ENCODE measurements at regions not wholly inside any gene's neighbourhood (a gene's known extent, or its start where the extent isn't known, plus 50 kb on each side); places are given as distances from the start of the nearest gene placed in this dataset.

- ATAC-seq: no peak
- Histone ChIP-seq H3K4me3 (no peak overlapping the region), H3K27me3 (ENCODE audit: insufficient read depth) (no peaks in the 10 kb centered on the region), H3K4me2 (no peak overlapping the region), H2AFZ (no peak overlapping the region), H3K79me2 (replicated peaks; ENCODE audit: insufficient read depth) (no peaks in the 10 kb centered on the region), H3K36me3 (ENCODE audit: insufficient read depth) (peaks cover 8% of the 10 kb centered on the region), H3K27ac (ENCODE audit: low read depth) (no peak overlapping the region), H3K9me2 (ENCODE audit: insufficient read depth) (no peaks in the 10 kb centered on the region), H3K4me1 (ENCODE audit: insufficient read depth) (no peaks in the 10 kb centered on the region), H4K20me1 (replicated peaks; ENCODE audit: insufficient read depth) (no peaks in the 10 kb centered on the region), H3F3A (replicated peaks; ENCODE audit: low read depth) (no peaks in the 10 kb centered on the region)
- DNase-seq (ENCODE audit: low spot score): no peak
- H3K4me1 Mint-ChIP-seq: no peaks in the 10 kb centered on the region
- H3K27me3 Mint-ChIP-seq (ENCODE audit: insufficient read depth, low read depth, poor library complexity): no peaks in the 10 kb centered on the region
- H3K4me3 Mint-ChIP-seq: no peak overlapping the region
- no peak overlapping the region for H3K27ac Mint-ChIP-seq
- H3K9me3 Mint-ChIP-seq: peaks cover 15% of the 10 kb centered on the region
- TF ChIP-seq EZH2 (IDR thresholded peaks at IDR 0.05; ENCODE audit: low read depth, unreplicated experiment) (no peak), EZH2phosphoT487 (IDR thresholded peaks at IDR 0.05; ENCODE audit: unreplicated experiment) (no peak), REST (IDR thresholded peaks at IDR 0.05; ENCODE audit: unreplicated experiment) (no peak)
- H3K36me3 Mint-ChIP-seq (ENCODE audit: low read depth): peaks cover 5% of the 10 kb centered on the region; the same call in 2 of the 3 replicates
Measured at GRCh38 chr13:64273780-64274179, 2858.1 kb upstream of the PCDH20 start.

DNA sequence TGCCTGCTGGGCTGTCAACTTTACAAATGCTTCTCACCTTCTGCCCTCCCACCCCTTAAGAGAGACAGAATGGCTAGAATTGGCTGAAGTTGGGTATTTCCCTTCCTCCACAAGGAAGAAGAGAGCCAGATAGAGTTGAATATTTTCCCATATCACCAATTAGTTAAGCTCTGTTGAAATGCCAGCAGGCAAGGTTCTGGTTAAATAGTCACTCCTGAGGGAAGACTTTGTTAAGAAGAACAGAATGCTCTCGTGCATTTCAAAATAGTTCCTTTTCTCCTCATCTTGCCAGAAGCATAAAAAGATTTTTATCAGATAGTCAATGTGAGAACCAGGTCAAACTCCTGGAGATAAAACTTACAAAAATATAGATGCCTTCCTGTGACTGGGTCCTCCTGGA is 2857.0 kb upstream of the PCDH20 start:
- H3K27ac ChIP-seq (ENCODE audit: low read depth): no peak overlapping the region
- H3K79me2 ChIP-seq (replicated peaks; ENCODE audit: insufficient read depth): no peaks in the 10 kb centered on the region
- no peaks in the 10 kb centered on the region for H3K4me1 Mint-ChIP-seq
- H3K4me3 Mint-ChIP-seq: no peak overlapping the region
- H3K4me1 ChIP-seq (ENCODE audit: insufficient read depth): no peaks in the 10 kb centered on the region
- no peaks in the 10 kb centered on the region for H3K27me3 ChIP-seq (ENCODE audit: insufficient read depth)
- no peaks in the 10 kb centered on the region for H3K27me3 Mint-ChIP-seq (ENCODE audit: insufficient read depth, low read depth, poor library complexity)
- DNase-seq (ENCODE audit: low spot score): no peak
- no peak overlapping the region for H2AFZ ChIP-seq
- no peak overlapping the region for H3K4me2 ChIP-seq
- H3K36me3 Mint-ChIP-seq (ENCODE audit: low read depth): peaks cover 5% of the 10 kb centered on the region; the same call in 2 of the 3 replicates
- no peaks in the 10 kb centered on the region for H3K9me2 ChIP-seq (ENCODE audit: insufficient read depth)
- H3K9me3 Mint-ChIP-seq: peaks cover 15% of the 10 kb centered on the region
- H4K20me1 ChIP-seq (replicated peaks; ENCODE audit: insufficient read depth): no peaks in the 10 kb centered on the region
- peaks cover 8% of the 10 kb centered on the region for H3K36me3 ChIP-seq (ENCODE audit: insufficient read depth)
- H3K4me3 ChIP-seq: no peak overlapping the region
- H3K27ac Mint-ChIP-seq: no peak overlapping the region
- ATAC-seq: no peak
- no peaks in the 10 kb centered on the region for H3F3A ChIP-seq (replicated peaks; ENCODE audit: low read depth)
- TF ChIP-seq CREB1 (CRISPR knock-in tag; IDR thresholded peaks at IDR 0.05; ENCODE audit: low read depth) (no peak), POLR2AphosphoS5 (IDR thresholded peaks at IDR 0.05; ENCODE audit: low read depth) (no peak), REST (IDR thresholded peaks at IDR 0.05; ENCODE audit: unreplicated experiment) (no peak), NANOG (IDR thresholded peaks at IDR 0.05; ENCODE audit: borderline replicate concordance) (no peak), ZNF331 (CRISPR knock-in tag; IDR thresholded peaks at IDR 0.05; ENCODE audit: low read depth) (no peak), ZNF462 (CRISPR knock-in tag; IDR thresholded peaks at IDR 0.05) (no peak), STAT1 (IDR thresholded peaks at IDR 0.05; ENCODE audit: unreplicated experiment) (no peak), EZH2 (IDR thresholded peaks at IDR 0.05; ENCODE audit: low read depth, unreplicated experiment) (no peak)

Data from GM23338 (cell line).